NT2/D1 (cell line): ENCODE measurements at regions not wholly inside any gene's neighbourhood (a gene's known extent, or its start where the extent isn't known, plus 50 kb on each side); places are given as distances from the start of the nearest gene placed in this dataset.

Experiments used
- DNase-seq: peaks from one replicate; pipeline ENCODE4 v3.0.0-alpha.2; 2011; ENCODE audit warnings: low read depth, low spot score
- H3K27me3 ChIP-seq: 2 replicates; pipeline ENCODE4 v1.6.0; 2011; ENCODE audit warnings: mild to moderate bottlenecking; ENCODE audit not compliant: insufficient read length, insufficient read depth
- H3K36me3 ChIP-seq: 2 replicates; pipeline ENCODE4 v1.6.1; 2011; ENCODE audit warnings: mild to moderate bottlenecking, low read length, mixed read lengths; ENCODE audit not compliant: insufficient read depth, insufficient read length
- H3K4me1 ChIP-seq: 2 replicates; pipeline ENCODE4 v1.5.1; 2011; ENCODE audit not compliant: insufficient read depth, insufficient read length
- H3K4me3 ChIP-seq: 2 replicates; pipeline ENCODE4 v1.5.1; 2011; ENCODE audit warnings: low read depth; ENCODE audit not compliant: insufficient read length
- H3K9ac ChIP-seq: 2 replicates; pipeline ENCODE4 v1.6.0; 2011; ENCODE audit warnings: low read depth; ENCODE audit not compliant: insufficient read length
- H3K9me3 ChIP-seq: 2 replicates; pipeline ENCODE4 v1.5.1; 2011; ENCODE audit warnings: mild to moderate bottlenecking, low read length; ENCODE audit not compliant: insufficient read depth
- SUZ12 ChIP-seq: IDR thresholded peaks from 2 replicates; pipeline ENCODE4 v1.6.1; 2011; ENCODE audit not compliant: insufficient read length, insufficient read depth; ENCODE audit errors: extremely low read depth
- YY1 ChIP-seq: IDR thresholded peaks from 2 replicates; pipeline ENCODE4 v1.6.1; 2011; ENCODE audit not compliant: insufficient read length, insufficient read depth
- ZNF274 ChIP-seq: IDR thresholded peaks from 2 replicates; pipeline ENCODE4 v1.6.1; 2011; ENCODE audit warnings: mild to moderate bottlenecking, low read depth, low read length

- Histone ChIP-seq H3K4me1 (no peaks in the 10 kb centered on the region), H3K9ac (no peak overlapping the region), H3K36me3 (no peaks in the 10 kb centered on the region), H3K27me3 (no peaks in the 10 kb centered on the region), H3K9me3 (no peaks in the 10 kb centered on the region), H3K4me3 (no peak overlapping the region)
- no peak for TF ChIP-seq YY1
- TF ChIP-seq SUZ12 = no peak
- no peak for TF ChIP-seq ZNF274
- no peak for DNase-seq
Measured at GRCh38 chr2:209073151-209073550, 350.7 kb upstream of the MAP2 start.

- no peaks in the 10 kb centered on the region for H3K9me3 ChIP-seq
- no peaks in the 10 kb centered on the region for H3K27me3 ChIP-seq
- H3K36me3 ChIP-seq = no peaks in the 10 kb centered on the region
- TF ChIP-seq ZNF274 = no peak
- no peak for TF ChIP-seq YY1
- TF ChIP-seq SUZ12 = no peak
- H3K9ac ChIP-seq = no peak overlapping the region
- no peak for DNase-seq
- H3K4me3 ChIP-seq = no peak overlapping the region
- H3K4me1 ChIP-seq = no peaks in the 10 kb centered on the region
Measured at GRCh38 chr2:209074711-209075110, 349.1 kb upstream of the MAP2 start.

- Histone ChIP-seq H3K36me3 (no peaks in the 10 kb centered on the region), H3K9me3 (no peaks in the 10 kb centered on the region), H3K27me3 (no peaks in the 10 kb centered on the region), H3K4me3 (no peak overlapping the region), H3K9ac (no peak overlapping the region), H3K4me1 (no peaks in the 10 kb centered on the region)
- TF ChIP-seq YY1 (no peak), ZNF274 (no peak), SUZ12 (no peak)
- no peak for DNase-seq
Measured at GRCh38 chr2:209076151-209076550, 347.7 kb upstream of the MAP2 start.

- Histone ChIP-seq H3K9ac (no peak overlapping the region), H3K4me1 (no peaks in the 10 kb centered on the region), H3K27me3 (no peaks in the 10 kb centered on the region), H3K9me3 (no peaks in the 10 kb centered on the region), H3K36me3 (no peaks in the 10 kb centered on the region), H3K4me3 (no peak overlapping the region)
- no peak for TF ChIP-seq ZNF274
- TF ChIP-seq YY1 = no peak
- no peak for TF ChIP-seq SUZ12
- DNase-seq = no peak
Measured at GRCh38 chr2:209086761-209087160, 337.1 kb upstream of the MAP2 start.

GRCh38 chr2:209091056-209091455 is 332.8 kb upstream of the MAP2 start:
- no peak overlapping the region for H3K4me3 ChIP-seq
- TF ChIP-seq SUZ12 (no peak), YY1 (no peak), ZNF274 (no peak)
- no peak for DNase-seq

GRCh38 chr2:209094221-209094620 is 329.6 kb upstream of the MAP2 start:
- Histone ChIP-seq H3K9me3 (no peaks in the 10 kb centered on the region), H3K9ac (no peak overlapping the region), H3K4me1 (no peaks in the 10 kb centered on the region), H3K4me3 (no peak overlapping the region), H3K36me3 (no peaks in the 10 kb centered on the region), H3K27me3 (no peaks in the 10 kb centered on the region)
- no peak for DNase-seq
- TF ChIP-seq SUZ12 = no peak
- TF ChIP-seq ZNF274 = no peak
- TF ChIP-seq YY1 = no peak

More at GRCh38 chr2:209091056-209091455, 332.8 kb upstream of the MAP2 start:
- H3K9ac ChIP-seq = no peak overlapping the region
- no peaks in the 10 kb centered on the region for H3K4me1 ChIP-seq
- no peaks in the 10 kb centered on the region for H3K36me3 ChIP-seq
- no peaks in the 10 kb centered on the region for H3K27me3 ChIP-seq
- no peaks in the 10 kb centered on the region for H3K9me3 ChIP-seq

- Histone ChIP-seq H3K27me3 (no peaks in the 10 kb centered on the region), H3K9me3 (no peaks in the 10 kb centered on the region), H3K36me3 (no peaks in the 10 kb centered on the region), H3K9ac (no peak overlapping the region), H3K4me1 (no peaks in the 10 kb centered on the region), H3K4me3 (no peak overlapping the region)
- DNase-seq = no peak
- TF ChIP-seq ZNF274 = no peak
- TF ChIP-seq SUZ12 = no peak
- TF ChIP-seq YY1 = no peak
Measured at GRCh38 chr2:209095432-209095831, 328.4 kb upstream of the MAP2 start.
